Rectal smooth muscle tissue (tissue), 1 donor: ENCODE measurements at regions not wholly inside any gene's neighbourhood (a gene's known extent, or its start where the extent isn't known, plus 50 kb on each side); places are given as distances from the start of the nearest gene placed in this dataset.
"Not testable (repeated sequence)": the region's sequence is repeated elsewhere in the genome, so short reads cannot be mapped to it uniquely, and the experiment has no call there.

ENCODE experiments used
- H3K27ac ChIP-seq: one replicate; pipeline ENCODE4 v1.7.0; 2013; ENCODE audit warnings: low read depth, low read length, inconsistent platforms
- H3K27me3 ChIP-seq: one replicate; pipeline ENCODE4 v1.7.0; 2013; ENCODE audit warnings: low read length; ENCODE audit not compliant: control insufficient read depth, insufficient read depth
- H3K36me3 ChIP-seq: one replicate; pipeline ENCODE4 v1.7.0; 2013; ENCODE audit warnings: low read length; ENCODE audit not compliant: control insufficient read depth, insufficient read depth
- H3K4me1 ChIP-seq: one replicate; pipeline ENCODE4 v1.7.0; 2013; ENCODE audit warnings: low read length; ENCODE audit not compliant: control insufficient read depth, insufficient read depth
- H3K4me3 ChIP-seq: one replicate; pipeline ENCODE4 v1.7.0; 2013; ENCODE audit warnings: low read length
- H3K9ac ChIP-seq: one replicate; pipeline ENCODE4 v1.7.0; 2013; ENCODE audit warnings: low read length

- H3K27me3 ChIP-seq = no peaks in the 10 kb centered on the region
- H3K4me3 ChIP-seq = no peak overlapping the region
- no peaks in the 10 kb centered on the region for H3K4me1 ChIP-seq
- no peaks in the 10 kb centered on the region for H3K36me3 ChIP-seq
- no peak overlapping the region for H3K27ac ChIP-seq
- H3K9ac ChIP-seq = no peak overlapping the region
Measured at GRCh38 chr7:94182721-94183120, 178.6 kb upstream of the BET1 start.

GRCh38 chr7:94183289-94183749, 179.2 kb upstream of the BET1 start:
- H3K27ac ChIP-seq = no peak overlapping the region
- H3K4me1 ChIP-seq = no peaks in the 10 kb centered on the region
- no peak overlapping the region for H3K4me3 ChIP-seq

GRCh38 chr7:94183891-94184290, 179.7 kb upstream of the BET1 start:
- Histone ChIP-seq H3K9ac (no peak overlapping the region), H3K27me3 (no peaks in the 10 kb centered on the region), H3K4me3 (no peak overlapping the region), H3K36me3 (no peaks in the 10 kb centered on the region), H3K4me1 (no peaks in the 10 kb centered on the region), H3K27ac (no peak overlapping the region)

More at GRCh38 chr7:94183289-94183749, 179.2 kb upstream of the BET1 start:
- no peaks in the 10 kb centered on the region for H3K27me3 ChIP-seq
- no peak overlapping the region for H3K9ac ChIP-seq
- no peaks in the 10 kb centered on the region for H3K36me3 ChIP-seq

- H3K4me3 ChIP-seq = no peak overlapping the region
- H3K36me3 ChIP-seq = no peaks in the 10 kb centered on the region
- H3K27me3 ChIP-seq = no peaks in the 10 kb centered on the region
- H3K9ac ChIP-seq = no peak overlapping the region
- no peak overlapping the region for H3K27ac ChIP-seq
- no peaks in the 10 kb centered on the region for H3K4me1 ChIP-seq
Measured at GRCh38 chr7:94188350-94188749, 184.2 kb upstream of the BET1 start.

GRCh38 chr7:94190599-94191061, 186.5 kb upstream of the BET1 start:
- no peak overlapping the region for H3K4me3 ChIP-seq
- H3K9ac ChIP-seq = no peak overlapping the region
- no peaks in the 10 kb centered on the region for H3K36me3 ChIP-seq
- no peaks in the 10 kb centered on the region for H3K27me3 ChIP-seq
- no peaks in the 10 kb centered on the region for H3K4me1 ChIP-seq
- no peak overlapping the region for H3K27ac ChIP-seq

- not testable (repeated sequence) for H3K4me1 ChIP-seq, H3K27ac ChIP-seq, H3K27me3 ChIP-seq, H3K9ac ChIP-seq, H3K36me3 ChIP-seq, H3K4me3 ChIP-seq
Measured at GRCh38 chr7:94194426-94194825, 190.3 kb upstream of the BET1 start.

- no peak overlapping the region for H3K9ac ChIP-seq
- no peaks in the 10 kb centered on the region for H3K27me3 ChIP-seq
- no peak overlapping the region for H3K27ac ChIP-seq
- no peaks in the 10 kb centered on the region for H3K36me3 ChIP-seq
- no peak overlapping the region for H3K4me3 ChIP-seq
- no peaks in the 10 kb centered on the region for H3K4me1 ChIP-seq
Measured at GRCh38 chr7:94195201-94195600, 191.0 kb upstream of the BET1 start.

GRCh38 chr7:94195813-94196212, 191.7 kb upstream of the BET1 start:
- Histone ChIP-seq H3K4me1 (no peaks in the 10 kb centered on the region), H3K36me3 (no peaks in the 10 kb centered on the region), H3K27me3 (no peaks in the 10 kb centered on the region), H3K27ac (no peak overlapping the region), H3K4me3 (no peak overlapping the region), H3K9ac (no peak overlapping the region)

- H3K27me3 ChIP-seq = no peaks in the 10 kb centered on the region
- H3K27ac ChIP-seq = no peak overlapping the region
- no peak overlapping the region for H3K4me3 ChIP-seq
- no peaks in the 10 kb centered on the region for H3K36me3 ChIP-seq
- no peak overlapping the region for H3K9ac ChIP-seq
- H3K4me1 ChIP-seq = no peaks in the 10 kb centered on the region
Measured at GRCh38 chr7:94205529-94205928, 189.2 kb upstream of the COL1A2 start.

GRCh38 chr7:94206295-94206694, 188.4 kb upstream of the COL1A2 start:
- Histone ChIP-seq H3K27me3 (no peaks in the 10 kb centered on the region), H3K4me1 (no peaks in the 10 kb centered on the region), H3K36me3 (no peaks in the 10 kb centered on the region), H3K9ac (no peak overlapping the region), H3K4me3 (no peak overlapping the region), H3K27ac (no peak overlapping the region)

- no peak overlapping the region for H3K9ac ChIP-seq
- no peaks in the 10 kb centered on the region for H3K27me3 ChIP-seq
- H3K36me3 ChIP-seq = no peaks in the 10 kb centered on the region
- no peaks in the 10 kb centered on the region for H3K4me1 ChIP-seq
- no peak overlapping the region for H3K27ac ChIP-seq
- H3K4me3 ChIP-seq = no peak overlapping the region
Measured at GRCh38 chr7:94212160-94212559, 182.5 kb upstream of the COL1A2 start.

GRCh38 chr7:94216944-94217461, 177.7 kb upstream of the COL1A2 start:
- Histone ChIP-seq H3K4me1 (no peaks in the 10 kb centered on the region), H3K4me3 (no peak overlapping the region), H3K9ac (no peak overlapping the region), H3K36me3 (no peaks in the 10 kb centered on the region), H3K27me3 (no peaks in the 10 kb centered on the region), H3K27ac (no peak overlapping the region)

GRCh38 chr7:94217766-94218165, 176.9 kb upstream of the COL1A2 start:
- H3K4me3 ChIP-seq = no peak overlapping the region
- H3K27ac ChIP-seq = no peak overlapping the region
- no peaks in the 10 kb centered on the region for H3K27me3 ChIP-seq
- H3K4me1 ChIP-seq = no peaks in the 10 kb centered on the region
- H3K36me3 ChIP-seq = no peaks in the 10 kb centered on the region
- H3K9ac ChIP-seq = no peak overlapping the region
